ENCODE measurements at regions not wholly inside any gene's neighbourhood (a gene's known extent, or its start where the extent isn't known, plus 50 kb on each side); places are given as distances from the start of the nearest gene placed in this dataset.

GRCh38 chr9:71263451-71263850, 142.0 kb upstream of the TRPM3 start:
- no peak for TF ChIP-seq CTCF (IDR thresholded peaks at IDR 0.05; ENCODE audit: low read length)
- no peak for TF ChIP-seq EZH2 (IDR thresholded peaks at IDR 0.05; ENCODE audit: borderline replicate concordance, low read length)
